ENCODE measurements at regions not wholly inside any gene's neighbourhood (a gene's known extent, or its start where the extent isn't known, plus 50 kb on each side); places are given as distances from the start of the nearest gene placed in this dataset.
A peak's percentile ranks its signal among the peaks of the same experiment; 100 is the strongest.

DNA sequence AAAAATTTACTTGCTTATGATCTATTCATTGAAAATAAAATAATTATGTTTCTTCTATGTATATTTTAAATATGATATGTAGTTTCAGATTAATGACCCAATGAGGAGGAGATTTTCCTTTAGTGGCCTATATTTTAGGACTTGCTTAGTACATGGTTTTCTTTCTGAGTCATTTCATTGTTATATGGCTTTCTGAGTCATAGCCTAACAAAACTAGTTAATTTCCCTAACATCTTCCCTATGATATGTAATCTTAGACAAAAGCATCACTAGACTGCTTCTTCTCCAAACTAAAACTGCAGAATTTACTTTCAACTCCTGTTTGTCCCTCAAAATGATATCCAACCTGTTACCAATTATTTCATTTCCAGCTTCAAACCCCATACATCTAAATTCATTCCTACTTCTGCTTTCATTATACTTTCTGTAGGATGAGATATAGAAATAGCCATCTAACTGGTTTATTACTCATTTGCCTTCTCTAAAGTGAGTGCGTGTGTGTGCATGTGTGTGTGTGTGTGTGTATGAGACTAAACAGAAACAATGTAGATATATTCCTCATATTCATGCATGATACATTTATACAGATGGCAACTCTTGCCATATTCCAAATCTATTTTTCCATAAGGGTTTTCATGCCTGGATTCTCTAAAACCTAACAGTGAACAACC, 915.0 kb upstream of the GBE1 start:
- Histone ChIP-seq H3K79me2 (ENCODE audit: insufficient read depth, low read length) (no peaks in the 10 kb centered on the region), H3K27me3 (ENCODE audit: low read length) (no peaks in the 10 kb centered on the region), H3K9me2 (replicated peaks; ENCODE audit: insufficient read depth, low read length) (no peaks in the 10 kb centered on the region), H2AFZ (ENCODE audit: low read depth, low read length, severe bottlenecking) (no peak overlapping the region), H3K4me3 (ENCODE audit: insufficient read depth, low read length, poor library complexity, severe bottlenecking) (no peak overlapping the region), H4K20me1 (ENCODE audit: low read depth, low read length) (no peaks in the 10 kb centered on the region), H3K9ac (ENCODE audit: low read length) (no peak overlapping the region), H3K36me3 (ENCODE audit: low read length) (no peaks in the 10 kb centered on the region), H3K9me3 (ENCODE audit: insufficient read depth, low read length) (no peaks in the 10 kb centered on the region), H3K4me2 (ENCODE audit: low read depth, low read length, poor library complexity, severe bottlenecking) (no peak overlapping the region), H3F3A (ENCODE audit: insufficient read depth) (no peaks in the 10 kb centered on the region), H3K27ac (ENCODE audit: low read depth, low read length) (no peak overlapping the region)
- TF ChIP-seq EZH2phosphoT487 (conservative IDR thresholded peaks at IDR 0.05; ENCODE audit: low read length) (no peak), CTCF (IDR thresholded peaks at IDR 0.05; ENCODE audit: insufficient read depth, low read length, poor library complexity, severe bottlenecking) (no peak)

- no peaks in the 10 kb centered on the region for H3K9me3 ChIP-seq (ENCODE audit: insufficient read depth, low read length)
- H3K79me2 ChIP-seq (ENCODE audit: insufficient read depth, low read length): no peaks in the 10 kb centered on the region
- no peaks in the 10 kb centered on the region for H3K27me3 ChIP-seq (ENCODE audit: low read length)
- H3K27ac ChIP-seq (ENCODE audit: low read depth, low read length): no peak overlapping the region
- no peak overlapping the region for H3K9ac ChIP-seq (ENCODE audit: low read length)
- TF ChIP-seq EZH2phosphoT487 (conservative IDR thresholded peaks at IDR 0.05; ENCODE audit: low read length) (no peak), CTCF (IDR thresholded peaks at IDR 0.05; ENCODE audit: insufficient read depth, low read length, poor library complexity, severe bottlenecking) (no peak)
- H2AFZ ChIP-seq (ENCODE audit: low read depth, low read length, severe bottlenecking): no peak overlapping the region
- no peaks in the 10 kb centered on the region for H3K36me3 ChIP-seq (ENCODE audit: low read length)
- H3K4me3 ChIP-seq (ENCODE audit: insufficient read depth, low read length, poor library complexity, severe bottlenecking): no peak overlapping the region
- no peak overlapping the region for H3K4me2 ChIP-seq (ENCODE audit: low read depth, low read length, poor library complexity, severe bottlenecking)
- H3K9me2 ChIP-seq (replicated peaks; ENCODE audit: insufficient read depth, low read length): no peaks in the 10 kb centered on the region
- no peaks in the 10 kb centered on the region for H3F3A ChIP-seq (ENCODE audit: insufficient read depth)
- H4K20me1 ChIP-seq (ENCODE audit: low read depth, low read length): no peaks in the 10 kb centered on the region
Observed at GRCh38 chr3:82672966-82673365, 911.5 kb upstream of the GBE1 start.

DNA sequence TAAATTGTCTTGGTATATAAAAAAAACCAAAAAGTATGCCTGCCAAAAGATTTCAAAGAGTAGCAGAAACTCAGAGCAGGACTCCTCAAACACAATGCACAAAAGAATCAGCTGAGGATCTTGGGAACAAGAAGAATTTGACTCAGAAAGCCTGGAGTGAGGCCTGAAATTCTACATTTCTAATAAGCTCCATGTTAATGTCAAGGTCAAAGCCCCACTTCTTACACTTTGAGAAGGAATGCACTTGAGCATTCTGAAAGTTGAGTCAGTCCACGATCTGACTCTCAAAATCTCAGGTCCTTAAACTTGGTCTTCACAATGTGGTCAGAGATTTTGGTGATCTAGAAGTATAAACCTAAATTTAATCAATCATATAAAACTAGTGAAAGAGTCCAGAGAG, 910.0 kb upstream of the GBE1 start:
- Histone ChIP-seq H3K9me2 (replicated peaks; ENCODE audit: insufficient read depth, low read length) (no peaks in the 10 kb centered on the region), H4K20me1 (ENCODE audit: low read depth, low read length) (no peaks in the 10 kb centered on the region), H3K4me3 (ENCODE audit: insufficient read depth, low read length, poor library complexity, severe bottlenecking) (no peak overlapping the region), H3K4me2 (ENCODE audit: low read depth, low read length, poor library complexity, severe bottlenecking) (no peak overlapping the region), H2AFZ (ENCODE audit: low read depth, low read length, severe bottlenecking) (peak overlapping the region; percentile 35), H3K27ac (ENCODE audit: low read depth, low read length) (no peak overlapping the region), H3K9me3 (ENCODE audit: insufficient read depth, low read length) (no peaks in the 10 kb centered on the region), H3K9ac (ENCODE audit: low read length) (no peak overlapping the region), H3K36me3 (ENCODE audit: low read length) (no peaks in the 10 kb centered on the region), H3K27me3 (ENCODE audit: low read length) (no peaks in the 10 kb centered on the region), H3K79me2 (ENCODE audit: insufficient read depth, low read length) (no peaks in the 10 kb centered on the region), H3F3A (ENCODE audit: insufficient read depth) (no peaks in the 10 kb centered on the region)
- TF ChIP-seq EZH2phosphoT487 (conservative IDR thresholded peaks at IDR 0.05; ENCODE audit: low read length) (no peak), CTCF (IDR thresholded peaks at IDR 0.05; ENCODE audit: insufficient read depth, low read length, poor library complexity, severe bottlenecking) (no peak)

Measured in SU-DHL-6 (cell line).